Calu3 (cell line): ENCODE measurements at regions not wholly inside any gene's neighbourhood (a gene's known extent, or its start where the extent isn't known, plus 50 kb on each side); places are given as distances from the start of the nearest gene placed in this dataset.
A peak's percentile ranks its signal among the peaks of the same experiment; 100 is the strongest.
"Not testable (repeated sequence)": the region's sequence is repeated elsewhere in the genome, so short reads cannot be mapped to it uniquely, and the experiment has no call there.

Experiments
- BruUV-seq: library from RNA; stranded (reverse); fragments of 400-500 nt; replicated peaks from 2 replicates; lab custom pipeline; 2021; lab: Mats Ljungman, UMichigan
- CTCF ChIA-PET: fragments of 300-600 bp; sonication (Branson Sonifier 250); formaldehyde crosslinking; loops from one replicate; lab custom pipeline; 2022; ENCODE audit warnings: antibody characterized with exemption; lab: Charles Lee
- DNase-seq: peaks from one replicate; pipeline ENCODE4 v3.0.0; 2022
- H3K27ac Mint-ChIP-seq: one replicate; pipeline ENCODE4 v1.8.0; 2022; ENCODE audit warnings: mixed read lengths; ENCODE audit not compliant: unreplicated experiment
- H3K27me3 Mint-ChIP-seq: one replicate; pipeline ENCODE4 v1.8.0; 2022; ENCODE audit warnings: mixed read lengths; ENCODE audit not compliant: unreplicated experiment
- H3K36me3 Mint-ChIP-seq: one replicate; pipeline ENCODE4 v1.8.0; 2022; ENCODE audit warnings: mild to moderate bottlenecking, moderate library complexity, mixed read lengths; ENCODE audit not compliant: insufficient read depth, unreplicated experiment
- H3K4me1 Mint-ChIP-seq: one replicate; pipeline ENCODE4 v1.8.0; 2022; ENCODE audit warnings: mild to moderate bottlenecking, low read depth, mixed read lengths; ENCODE audit not compliant: unreplicated experiment
- H3K4me3 Mint-ChIP-seq: one replicate; pipeline ENCODE4 v1.8.0; 2022; ENCODE audit warnings: mild to moderate bottlenecking, low read depth, moderate library complexity, mixed read lengths; ENCODE audit not compliant: unreplicated experiment
- H3K9me3 Mint-ChIP-seq: one replicate; pipeline ENCODE4 v1.8.0; 2022; ENCODE audit warnings: low read depth, mixed read lengths; ENCODE audit not compliant: unreplicated experiment
- CTCF ChIP-seq: fragments of 200-600 bp; IDR thresholded peaks from one replicate; pipeline ENCODE4 v1.8.0; 2022; ENCODE audit warnings: antibody characterized with exemption; ENCODE audit not compliant: unreplicated experiment
- intact Hi-C: fragments of 100-400 bp; cut with micrococcal nuclease; formaldehyde crosslinking; loops from one replicate; pipeline ENCODE4 v1.10.0; 2022; ENCODE audit not compliant: unreplicated experiment

- H3K27me3 Mint-ChIP-seq: no peaks in the 10 kb centered on the region
- no peaks in the 10 kb centered on the region for H3K36me3 Mint-ChIP-seq
- H3K4me3 Mint-ChIP-seq: no peak overlapping the region
- intact Hi-C loops: no loop called here
- peaks cover 10% of the 10 kb centered on the region for H3K4me1 Mint-ChIP-seq
- TF ChIP-seq CTCF: no peak
- BruUV-seq: no TSS peak
- CTCF ChIA-PET: no interaction called here
- no peaks in the 10 kb centered on the region for H3K9me3 Mint-ChIP-seq
- DNase-seq: no peak
- no peak overlapping the region for H3K27ac Mint-ChIP-seq
These were observed 626.6 kb upstream of the CITED2 start for GRCh38 chr6:140001005-140001404.

- BruUV-seq, H3K36me3 Mint-ChIP-seq, H3K27me3 Mint-ChIP-seq, H3K9me3 Mint-ChIP-seq, DNase-seq, H3K4me3 Mint-ChIP-seq, CTCF ChIA-PET, H3K27ac Mint-ChIP-seq: not testable (repeated sequence)
- intact Hi-C loops: loop anchor here (5.0 kb wide), 2 partner anchors 412 to 627 kb away; partner anchors contain the start of gene CITED2
- H3K4me1 Mint-ChIP-seq: peaks cover 10% of the 10 kb centered on the region
These were observed 625.2 kb upstream of the CITED2 start for GRCh38 chr6:139999661-140000060.

GRCh38 chr6:139998478-139998877 lies 624.0 kb upstream of the CITED2 start:
- H3K9me3 Mint-ChIP-seq, CTCF ChIA-PET, H3K4me3 Mint-ChIP-seq, H3K27ac Mint-ChIP-seq, BruUV-seq, DNase-seq, H3K36me3 Mint-ChIP-seq, H3K27me3 Mint-ChIP-seq: not testable (repeated sequence)
- intact Hi-C loops: loop anchor here (5.0 kb wide), 2 partner anchors 411 to 626 kb away; partner anchors contain the start of gene CITED2
- peaks cover 10% of the 10 kb centered on the region for H3K4me1 Mint-ChIP-seq

GRCh38 chr6:139996253-139996834 lies 621.9 kb upstream of the CITED2 start:
- no peak overlapping the region for H3K27ac Mint-ChIP-seq

GRCh38 chr6:139994998-139995397 lies 620.5 kb upstream of the CITED2 start:
- no TSS peak for BruUV-seq
- Mint-ChIP-seq H3K27ac (no peak overlapping the region), H3K4me3 (no peak overlapping the region), H3K27me3 (no peaks in the 10 kb centered on the region), H3K4me1 (peaks cover 10% of the 10 kb centered on the region), H3K9me3 (no peaks in the 10 kb centered on the region), H3K36me3 (no peaks in the 10 kb centered on the region)
- CTCF ChIA-PET: interaction anchor here (0.6 kb wide), 1 partner anchor 239 kb away, joined by 4 read pairs; no protein-coding TSS in a partner anchor
- intact Hi-C loops: loop anchor here (5.0 kb wide), 2 partner anchors 408 to 623 kb away; partner anchors contain the start of gene CITED2
- DNase-seq: no peak
- TF ChIP-seq CTCF: no peak

More at GRCh38 chr6:139996253-139996834, 621.9 kb upstream of the CITED2 start:
- Mint-ChIP-seq H3K36me3 (no peaks in the 10 kb centered on the region), H3K4me1 (peaks cover 10% of the 10 kb centered on the region), H3K4me3 (no peak overlapping the region), H3K9me3 (no peaks in the 10 kb centered on the region), H3K27me3 (no peaks in the 10 kb centered on the region)
- CTCF ChIA-PET: interaction anchor here (0.5 kb wide), 1 partner anchor 23 kb away, joined by 3 read pairs; no protein-coding TSS in a partner anchor
- intact Hi-C loops: loop anchor here (1.0 to 5.0 kb wide), 3 partner anchors 115 to 624 kb away; partner anchors contain the start of gene CITED2
- DNase-seq: peak; percentile 43
- BruUV-seq: no TSS peak
- TF ChIP-seq CTCF: no peak
